Mesenchymal stem cell (in vitro differentiated cells and primary cell): ENCODE measurements at regions not wholly inside any gene's neighbourhood (a gene's known extent, or its start where the extent isn't known, plus 50 kb on each side); places are given as distances from the start of the nearest gene placed in this dataset.
A peak's percentile ranks its signal among the peaks of the same experiment; 100 is the strongest.

Experiments
- DNase-seq: peaks from one replicate; pipeline ENCODE4 v3.0.0-alpha.2; 2013
- H2AFZ ChIP-seq: one replicate; pipeline ENCODE4 v1.6.1; 2013; ENCODE audit warnings: low read depth, mild to moderate bottlenecking, control low read depth, inconsistent platforms, low read length, moderate library complexity
- H2AK5ac ChIP-seq: 2 replicates; pipeline ENCODE4 v1.6.1; 2013; ENCODE audit warnings: low read length, moderate library complexity, mild to moderate bottlenecking, inconsistent platforms; ENCODE audit not compliant: severe bottlenecking
- H2BK120ac ChIP-seq: one replicate; pipeline ENCODE4 v1.6.1; 2013; ENCODE audit warnings: low read depth, mild to moderate bottlenecking, inconsistent platforms, low read length, moderate library complexity
- H2BK12ac ChIP-seq, 2 experiments: one replicate each; pipeline ENCODE4 v1.6.1; 2013; ENCODE audit warnings: inconsistent platforms in 2 of 2, low read length in 2 of 2, mild to moderate bottlenecking in 2 of 2, moderate library complexity in 2 of 2, control low read depth in 1 of 2
- H2BK15ac ChIP-seq: one replicate; pipeline ENCODE4 v1.6.1; 2013; ENCODE audit warnings: mild to moderate bottlenecking, low read depth, inconsistent platforms; ENCODE audit not compliant: poor library complexity, severe bottlenecking
- H2BK5ac ChIP-seq: 2 replicates; pipeline ENCODE4 v1.6.1; 2013; ENCODE audit warnings: low read depth, mild to moderate bottlenecking, low read length, control low read depth, inconsistent platforms; ENCODE audit not compliant: poor library complexity, severe bottlenecking
- H3K14ac ChIP-seq, 2 experiments: one replicate each; pipeline ENCODE4 v1.6.1; 2013; ENCODE audit warnings: inconsistent platforms in 2 of 2, low read length in 2 of 2, control low read depth in 1 of 2, mild to moderate bottlenecking in 1 of 2, moderate library complexity in 1 of 2
- H3K18ac ChIP-seq, 2 experiments: one replicate each; pipeline ENCODE4 v1.6.1; 2013; ENCODE audit warnings: inconsistent platforms in 2 of 2, low read length in 2 of 2, control low read depth in 1 of 2, low read depth in 1 of 2, mild to moderate bottlenecking in 1 of 2
- H3K23ac ChIP-seq, 2 experiments: one replicate each; pipeline ENCODE4 v1.6.1; 2013; ENCODE audit warnings: inconsistent platforms in 2 of 2, low read length in 2 of 2, mild to moderate bottlenecking in 2 of 2, moderate library complexity in 2 of 2, control low read depth in 1 of 2
- H3K27ac ChIP-seq: 2 replicates; pipeline ENCODE4 v1.5.1; 2013; ENCODE audit warnings: mild to moderate bottlenecking, moderate library complexity, low read length, control low read depth, inconsistent platforms; ENCODE audit not compliant: poor library complexity, severe bottlenecking
- H3K27me3 ChIP-seq, 2 experiments: 2 replicates each; pipeline versions ENCODE4 v1.6.1 to v1.7.0; 2013; ENCODE audit warnings: low read length in 2 of 2, mild to moderate bottlenecking in 2 of 2, moderate library complexity in 2 of 2, control low read depth in 1 of 2, inconsistent platforms in 1 of 2; ENCODE audit not compliant: control insufficient read depth in 1 of 2, insufficient read depth in 1 of 2
- H3K36me3 ChIP-seq, 2 experiments: 2 replicates each; pipeline versions ENCODE4 v1.6.1 to v1.7.0; 2013; ENCODE audit warnings: low read length in 2 of 2, control low read depth in 1 of 2, inconsistent platforms in 1 of 2, low read depth in 1 of 2, mild to moderate bottlenecking in 1 of 2; ENCODE audit not compliant: insufficient read depth in 2 of 2, control insufficient read depth in 1 of 2
- H3K4ac ChIP-seq, 2 experiments: one replicate each; pipeline ENCODE4 v1.6.1; 2013; ENCODE audit warnings: inconsistent platforms in 2 of 2, low read length in 2 of 2, mild to moderate bottlenecking in 2 of 2, moderate library complexity in 2 of 2, control low read depth in 1 of 2, low read depth in 1 of 2
- H3K4me1 ChIP-seq: 2 replicates; pipeline ENCODE4 v1.6.1; 2013; ENCODE audit warnings: low read depth, low read length, control low read depth; ENCODE audit not compliant: control insufficient read depth, insufficient read depth
- H3K4me2 ChIP-seq: 2 replicates; pipeline ENCODE4 v1.6.1; 2013; ENCODE audit warnings: low read length, mild to moderate bottlenecking, inconsistent platforms; ENCODE audit not compliant: poor library complexity, severe bottlenecking
- H3K4me3 ChIP-seq, 2 experiments: 2 replicates each; pipeline versions ENCODE4 v1.5.1 to v1.7.0; 2013; ENCODE audit warnings: low read length in 2 of 2, mild to moderate bottlenecking in 2 of 2, control low read depth in 1 of 2, low read depth in 1 of 2; ENCODE audit not compliant: insufficient read depth in 1 of 2
- H3K79me1 ChIP-seq: replicated peaks from 2 replicates; pipeline ENCODE4 v1.6.1; 2013; ENCODE audit warnings: mild to moderate bottlenecking, control low read depth, low read length, inconsistent platforms; ENCODE audit not compliant: poor library complexity, severe bottlenecking
- H3K9ac ChIP-seq: 2 replicates; pipeline ENCODE4 v1.7.0; 2013; ENCODE audit warnings: mild to moderate bottlenecking, low read length, moderate library complexity
- H3K9me3 ChIP-seq: 2 replicates; pipeline ENCODE4 v1.7.0; 2013; ENCODE audit warnings: mild to moderate bottlenecking, low read length; ENCODE audit not compliant: control insufficient read depth
- H4K8ac ChIP-seq: one replicate; pipeline ENCODE4 v1.6.1; 2013; ENCODE audit warnings: inconsistent platforms, mild to moderate bottlenecking, low read length, moderate library complexity
- H4K91ac ChIP-seq: one replicate; pipeline ENCODE4 v1.6.1; 2013; ENCODE audit warnings: mild to moderate bottlenecking, low read length, inconsistent platforms
- whole genome bisulfite sequencing: methylation state at CpG from one replicate; pipeline ENCODE4 v1.1.7; 2013; ENCODE audit warnings: mixed read lengths; 5-methylcytosine and 5-hydroxymethylcytosine counted together

GRCh38 chr2:18245375-18245774 is 315.1 kb downstream of the RDH14 start:
- no peak overlapping the region for H3K18ac ChIP-seq
- H3K79me1 ChIP-seq, result no peaks in the 10 kb centered on the region
- H3K27me3 ChIP-seq, result no peaks in the 10 kb centered on the region
- no peak overlapping the region for H4K91ac ChIP-seq
- no peak overlapping the region for H2BK15ac ChIP-seq
- no peak overlapping the region for H3K4ac ChIP-seq
- H2AFZ ChIP-seq, result no peak overlapping the region
- H3K27ac ChIP-seq, result no peak overlapping the region
- no peaks in the 10 kb centered on the region for H3K36me3 ChIP-seq
- 94% methylated on average over 1 of the region's 1 CpG for WGBS
- H2AK5ac ChIP-seq, result no peak overlapping the region
- no peak overlapping the region for H2BK5ac ChIP-seq
- no peak overlapping the region for H4K8ac ChIP-seq
- no peak overlapping the region for H3K9ac ChIP-seq
- H3K23ac ChIP-seq, result no peak overlapping the region
- H3K4me3 ChIP-seq, result no peak overlapping the region
- no peak overlapping the region for H3K14ac ChIP-seq
- no peaks in the 10 kb centered on the region for H3K4me1 ChIP-seq
- no peaks in the 10 kb centered on the region for H3K9me3 ChIP-seq
- H3K4me2 ChIP-seq, result no peak overlapping the region
- H2BK120ac ChIP-seq, result no peak overlapping the region
- H2BK12ac ChIP-seq, result no peak overlapping the region
- no peak for DNase-seq

- Histone ChIP-seq H3K9ac (no peak overlapping the region), H3K79me1 (no peaks in the 10 kb centered on the region), H2BK5ac (no peak overlapping the region), H3K4me3 (no peak overlapping the region), H3K23ac (no peak overlapping the region), H3K4me2 (no peak overlapping the region), H3K9me3 (no peaks in the 10 kb centered on the region), H2AK5ac (no peak overlapping the region), H3K14ac (no peak overlapping the region), H2BK12ac (no peak overlapping the region), H3K4ac (no peak overlapping the region), H3K4me1 (no peaks in the 10 kb centered on the region), H4K8ac (no peak overlapping the region), H3K36me3 (no peaks in the 10 kb centered on the region), H2BK120ac (no peak overlapping the region), H2BK15ac (no peak overlapping the region), H2AFZ (no peak overlapping the region), H3K18ac (no peak overlapping the region), H3K27ac (no peak overlapping the region), H4K91ac (no peak overlapping the region), H3K27me3 (no peaks in the 10 kb centered on the region)
- DNase-seq, result no peak
- 67% methylated on average over 1 of the region's 2 CpGs for WGBS
Measured at GRCh38 chr2:18244845-18245244, 315.6 kb downstream of the RDH14 start.

GRCh38 chr2:18243816-18244215 is 316.6 kb downstream of the RDH14 start:
- H2AK5ac ChIP-seq, result no peak overlapping the region
- no peaks in the 10 kb centered on the region for H3K27me3 ChIP-seq
- no peaks in the 10 kb centered on the region for H3K79me1 ChIP-seq
- H4K8ac ChIP-seq, result no peak overlapping the region
- H3K27ac ChIP-seq, result no peak overlapping the region
- H2BK120ac ChIP-seq, result no peak overlapping the region
- no peak overlapping the region for H2BK12ac ChIP-seq
- H3K4ac ChIP-seq, result no peak overlapping the region
- no peak overlapping the region for H3K23ac ChIP-seq
- H3K4me3 ChIP-seq, result no peak overlapping the region
- H3K14ac ChIP-seq, result no peak overlapping the region
- H3K9me3 ChIP-seq, result no peaks in the 10 kb centered on the region
- no peaks in the 10 kb centered on the region for H3K4me1 ChIP-seq
- no peak overlapping the region for H4K91ac ChIP-seq
- H2BK15ac ChIP-seq, result no peak overlapping the region
- no peak overlapping the region for H3K4me2 ChIP-seq
- H2BK5ac ChIP-seq, result no peak overlapping the region
- H3K36me3 ChIP-seq, result no peaks in the 10 kb centered on the region
- no peak overlapping the region for H3K9ac ChIP-seq
- no peak overlapping the region for H2AFZ ChIP-seq
- DNase-seq, result no peak
- peak overlapping the region in 1 of 2 experiments; percentile 9 for H3K18ac ChIP-seq

- Histone ChIP-seq H2AFZ (no peak overlapping the region), H2AK5ac (no peak overlapping the region), H3K4ac (no peak overlapping the region), H2BK15ac (no peak overlapping the region), H3K9ac (no peak overlapping the region), H3K27ac (no peak overlapping the region), H3K23ac (no peak overlapping the region), H3K4me2 (no peak overlapping the region), H3K4me1 (no peaks in the 10 kb centered on the region), H3K18ac (no peak overlapping the region), H3K9me3 (no peaks in the 10 kb centered on the region), H2BK12ac (no peak overlapping the region), H4K8ac (no peak overlapping the region), H3K79me1 (no peaks in the 10 kb centered on the region), H3K4me3 (no peak overlapping the region), H4K91ac (no peak overlapping the region), H2BK5ac (no peak overlapping the region), H3K36me3 (no peaks in the 10 kb centered on the region), H3K27me3 (no peaks in the 10 kb centered on the region), H3K14ac (no peak overlapping the region), H2BK120ac (no peak overlapping the region)
- DNase-seq, result no peak
Measured at GRCh38 chr2:18242716-18243115, 317.7 kb downstream of the RDH14 start.
